HepG2 (cell line): ENCODE measurements at regions not wholly inside any gene's neighbourhood (a gene's known extent, or its start where the extent isn't known, plus 50 kb on each side); places are given as distances from the start of the nearest gene placed in this dataset.

Source experiments
- CTCF ChIP-seq: sonication (generic); formaldehyde crosslinking; IDR thresholded peaks from 2 replicates; pipeline ENCODE4 v1.5.0; 2020; ENCODE audit warnings: mild to moderate bottlenecking, missing genetic modification reagents, moderate library complexity
- DNMT1 ChIP-seq: sonication (generic); formaldehyde crosslinking; IDR thresholded peaks from 2 replicates; pipeline ENCODE4 v1.5.1; 2020; ENCODE audit warnings: mild to moderate bottlenecking, missing genetic modification reagents

GRCh38 chr7:19203686-19204085 lies 58.5 kb upstream of the FERD3L start:
- TF ChIP-seq DNMT1 (no peak), CTCF (CRISPR knock-in tag) (no peak)
